ENCODE measurements at regions not wholly inside any gene's neighbourhood (a gene's known extent, or its start where the extent isn't known, plus 50 kb on each side); places are given as distances from the start of the nearest gene placed in this dataset.

- no peak for TF ChIP-seq CTCF (optimal IDR thresholded peaks at IDR 0.05 in 1 of 3, IDR thresholded peaks at IDR 0.05 in 1 of 3, conservative IDR thresholded peaks at IDR 0.05 in 1 of 3; ENCODE audit: extremely low read depth in 1 of 3, insufficient read depth in 2 of 3, low read length in 3 of 3)
- no peak for TF ChIP-seq EZH2 (IDR thresholded peaks at IDR 0.05; ENCODE audit: low read length)
Measured at GRCh38 chr4:187317799-187318198, 594.1 kb upstream of the FAT1 start.
